ENCODE measurements at regions not wholly inside any gene's neighbourhood (a gene's known extent, or its start where the extent isn't known, plus 50 kb on each side); places are given as distances from the start of the nearest gene placed in this dataset.

DNA sequence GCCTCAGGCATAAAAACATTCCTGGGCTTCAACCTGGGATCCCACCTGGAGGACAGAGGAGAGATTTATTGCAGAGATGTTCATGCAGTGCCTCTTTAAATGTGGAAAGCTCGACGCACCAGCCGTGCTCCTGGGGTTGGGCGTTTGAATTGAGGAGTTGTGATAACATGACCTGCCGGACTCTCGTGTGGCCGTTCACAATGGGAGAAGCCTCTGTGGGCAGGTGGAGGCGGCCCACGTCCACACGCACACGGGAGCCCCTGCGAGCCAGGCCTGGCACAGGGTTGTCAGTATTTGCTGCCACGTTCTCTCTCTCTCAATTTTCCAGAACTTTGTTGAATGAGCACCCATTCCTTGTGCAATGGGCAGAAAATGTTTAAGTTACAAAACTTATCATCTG is 58.3 kb upstream of the PPARA start:
- DNase-seq, result no peak

DNA sequence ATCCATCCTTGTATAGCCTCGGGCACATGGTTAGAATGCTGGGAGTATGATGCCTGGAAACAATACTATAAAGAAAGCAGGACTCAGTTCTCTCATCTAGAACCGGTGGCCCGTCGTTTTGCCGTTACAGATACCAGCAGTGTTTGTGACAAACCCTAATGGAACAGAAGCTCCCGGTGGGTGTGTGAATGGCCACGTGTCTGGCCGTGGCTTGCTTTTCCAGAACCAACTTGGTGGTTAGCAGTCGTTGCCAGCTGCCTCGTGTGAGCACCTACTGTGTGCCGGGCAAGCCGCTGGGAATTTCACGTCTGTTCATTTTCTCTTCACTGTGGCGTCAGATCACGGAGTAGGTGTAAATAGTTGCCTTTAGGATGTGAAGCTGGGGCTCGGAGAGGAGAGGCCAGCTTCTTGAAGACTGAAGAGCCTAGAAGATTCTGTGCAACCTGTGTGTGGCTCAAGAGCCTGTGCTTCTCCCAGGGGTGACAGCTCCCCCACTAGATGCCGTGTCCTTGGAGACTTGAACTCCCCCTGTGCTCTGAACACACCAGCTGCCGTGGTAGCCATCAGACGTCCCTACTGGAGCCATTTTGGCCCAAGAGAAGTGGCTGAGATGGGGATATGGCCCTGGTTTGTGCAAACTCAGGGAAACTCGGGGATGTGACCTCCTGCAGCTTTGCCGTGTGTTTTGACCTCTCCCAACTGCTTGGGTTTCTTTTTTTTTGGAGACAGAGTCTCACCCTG is 57.5 kb upstream of the PPARA start:
- DNase-seq, result no peak

GRCh38 chr22:46093796-46094195 is 56.5 kb upstream of the PPARA start:
- DNase-seq, result no peak

DNA sequence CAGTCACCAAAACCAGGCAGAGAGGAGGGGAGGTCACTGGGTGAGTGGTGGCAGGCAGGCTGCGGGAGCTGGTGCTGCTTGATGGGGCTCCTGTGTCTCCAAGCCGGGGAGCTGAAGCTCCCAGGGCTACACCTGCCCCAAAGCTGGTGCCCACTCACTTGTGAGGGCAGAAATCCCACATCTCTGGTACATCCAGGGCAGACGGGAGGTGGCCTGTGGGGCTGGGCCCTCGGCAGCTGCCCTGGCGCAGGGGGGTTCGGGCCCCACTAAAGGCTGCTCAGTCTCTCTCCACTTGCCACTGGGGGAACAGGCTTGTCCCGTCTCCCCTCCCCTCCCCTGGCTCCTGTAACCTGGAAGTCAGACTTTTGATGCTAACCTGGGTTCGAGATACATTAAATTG is 55.6 kb upstream of the PPARA start:
- DNase-seq, result no peak

GRCh38 chr22:46096051-46096450 is 54.3 kb upstream of the PPARA start:
- no peak for DNase-seq

GRCh38 chr22:46096706-46097230 is 53.6 kb upstream of the PPARA start:
- no peak for DNase-seq

- no peak for DNase-seq
These were observed 52.9 kb upstream of the PPARA start for GRCh38 chr22:46097268-46097900.

DNA sequence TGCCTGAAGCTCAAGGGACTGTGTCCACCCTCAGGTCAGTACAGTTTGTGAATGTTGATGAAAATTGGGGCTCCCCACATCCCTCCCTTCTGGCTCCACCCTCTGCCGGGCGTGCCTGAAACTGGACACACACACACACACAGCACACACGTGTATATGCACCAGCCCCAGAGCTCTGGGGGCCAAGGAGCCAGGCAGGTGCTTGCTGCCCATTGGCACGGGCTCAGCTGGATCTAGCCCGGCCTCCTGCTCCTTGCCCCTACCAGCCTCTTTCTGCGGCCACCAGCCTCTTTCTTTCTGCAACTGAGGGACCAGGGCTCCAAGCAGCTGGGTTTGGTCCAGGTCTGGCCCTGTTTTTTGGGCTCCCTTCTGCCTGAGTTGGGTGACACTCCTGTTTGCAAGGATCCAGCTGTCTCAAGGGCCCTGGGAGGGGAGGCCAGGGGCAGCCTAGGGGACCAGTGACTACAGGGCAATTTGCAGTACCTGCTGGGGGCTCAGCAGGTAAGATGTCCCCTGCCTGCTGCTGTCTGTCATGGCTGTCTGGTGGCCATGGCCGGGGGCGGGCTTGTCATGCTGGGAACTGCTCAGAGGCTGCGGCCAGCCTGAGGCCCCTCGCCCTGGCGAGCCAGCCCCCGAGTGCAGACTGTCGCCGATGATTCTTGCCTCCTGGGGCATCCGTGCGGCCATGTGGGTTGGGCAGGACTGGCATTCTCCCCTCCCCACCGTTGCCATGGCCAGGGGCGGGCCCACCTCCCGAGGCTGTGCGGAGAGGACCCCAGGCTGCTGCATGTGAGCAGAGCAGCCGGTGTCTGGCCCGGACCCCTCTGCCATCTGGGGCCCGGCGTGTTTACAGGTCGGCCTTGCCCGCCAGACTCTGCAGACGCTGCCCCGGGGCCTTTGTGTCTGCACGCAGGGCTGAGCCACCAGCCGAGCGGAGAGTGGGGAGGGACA is 51.5 kb upstream of the PPARA start:
- DNase-seq, result no peak

GRCh38 chr22:46099740-46100139 is 50.6 kb upstream of the PPARA start:
- no peak for DNase-seq

- no peak for DNase-seq
These were observed 49.8 kb upstream of the PPARA start for GRCh38 chr22:46100401-46101105.
